Trophoblast cell (in vitro differentiated cells and primary cell): ENCODE measurements at regions not wholly inside any gene's neighbourhood (a gene's known extent, or its start where the extent isn't known, plus 50 kb on each side); places are given as distances from the start of the nearest gene placed in this dataset.
A peak's percentile ranks its signal among the peaks of the same experiment; 100 is the strongest.

ENCODE experiments used
- DNase-seq, 2 donors: peaks; one replicate each; pipeline ENCODE4 v3.0.0-alpha.2; 2016
- H2AFZ ChIP-seq: 2 replicates; pipeline ENCODE4 v1.6.1; 2013; ENCODE audit warnings: low read length, moderate library complexity, mild to moderate bottlenecking; ENCODE audit not compliant: insufficient read depth, poor library complexity
- H2AK5ac ChIP-seq: 2 replicates; pipeline ENCODE4 v1.6.1; 2013; ENCODE audit warnings: mild to moderate bottlenecking, low read length
- H2BK120ac ChIP-seq: 2 replicates; pipeline ENCODE4 v1.6.1; 2013; ENCODE audit warnings: low read length, mild to moderate bottlenecking, moderate library complexity; ENCODE audit not compliant: insufficient read depth, poor library complexity
- H2BK12ac ChIP-seq: 2 replicates; pipeline ENCODE4 v1.6.1; 2013; ENCODE audit warnings: mild to moderate bottlenecking, low read length, moderate library complexity
- H2BK5ac ChIP-seq: 2 replicates; pipeline ENCODE4 v1.6.1; 2013; ENCODE audit warnings: low read length, low read depth, moderate library complexity, mild to moderate bottlenecking; ENCODE audit not compliant: poor library complexity
- H3K14ac ChIP-seq: 2 replicates; pipeline ENCODE4 v1.6.1; 2013; ENCODE audit warnings: mild to moderate bottlenecking, low read length
- H3K18ac ChIP-seq: 2 replicates; pipeline ENCODE4 v1.6.1; 2013; ENCODE audit warnings: mild to moderate bottlenecking, low read length
- H3K23ac ChIP-seq: 2 replicates; pipeline ENCODE4 v1.6.1; 2013; ENCODE audit warnings: low read length
- H3K27ac ChIP-seq: 2 replicates; pipeline ENCODE4 v1.5.1; 2013; ENCODE audit warnings: low read depth, mild to moderate bottlenecking, inconsistent platforms, low read length, moderate library complexity
- H3K27me3 ChIP-seq: 2 replicates; pipeline ENCODE4 v1.6.1; 2013; ENCODE audit warnings: inconsistent platforms, mild to moderate bottlenecking, low read length, moderate library complexity; ENCODE audit not compliant: insufficient read depth
- H3K36me3 ChIP-seq, 2 experiments: 1 replicate in 1 of 2; 2 replicates in 1 of 2; pipeline ENCODE4 v1.6.1; 2013; ENCODE audit warnings: low read length in 2 of 2, mild to moderate bottlenecking in 2 of 2, moderate library complexity in 1 of 2; ENCODE audit not compliant: insufficient read depth in 2 of 2, control insufficient read depth in 1 of 2
- H3K4ac ChIP-seq: 2 replicates; pipeline ENCODE4 v1.6.1; 2013; ENCODE audit warnings: low read depth, mild to moderate bottlenecking, low read length, moderate library complexity
- H3K4me1 ChIP-seq, 2 experiments: 1 replicate in 1 of 2; 2 replicates in 1 of 2; pipeline ENCODE4 v1.6.1; 2013; ENCODE audit warnings: low read length in 2 of 2, mild to moderate bottlenecking in 2 of 2, moderate library complexity in 1 of 2; ENCODE audit not compliant: insufficient read depth in 2 of 2, control insufficient read depth in 1 of 2
- H3K4me2 ChIP-seq: 2 replicates; pipeline ENCODE4 v1.6.1; 2013; ENCODE audit warnings: inconsistent platforms, mild to moderate bottlenecking, low read length, moderate library complexity
- H3K4me3 ChIP-seq: 2 replicates; pipeline ENCODE4 v1.5.1; 2013; ENCODE audit warnings: mild to moderate bottlenecking, low read depth, low read length, inconsistent platforms
- H3K79me1 ChIP-seq: one replicate; pipeline ENCODE4 v1.6.1; 2013; ENCODE audit warnings: low read length
- H3K79me2 ChIP-seq: 2 replicates; pipeline ENCODE4 v1.6.1; 2013; ENCODE audit warnings: low read length, mild to moderate bottlenecking; ENCODE audit not compliant: control insufficient read depth, insufficient read depth, poor library complexity
- H3K9ac ChIP-seq: 2 replicates; pipeline ENCODE4 v1.6.1; 2013; ENCODE audit warnings: mild to moderate bottlenecking, low read length
- H3K9me3 ChIP-seq: 2 replicates; pipeline ENCODE4 v1.6.1; 2013; ENCODE audit warnings: low read depth, mild to moderate bottlenecking, control low read depth, inconsistent platforms, low read length; ENCODE audit not compliant: insufficient read depth
- H4K12ac ChIP-seq: 2 replicates; pipeline ENCODE4 v1.6.1; 2013; ENCODE audit warnings: low read depth, mild to moderate bottlenecking, low read length, moderate library complexity
- H4K8ac ChIP-seq: 2 replicates; pipeline ENCODE4 v1.6.1; 2013; ENCODE audit warnings: low read depth, mild to moderate bottlenecking, low read length, moderate library complexity
- H4K91ac ChIP-seq: one replicate; pipeline ENCODE4 v1.6.1; 2013; ENCODE audit warnings: low read depth, mild to moderate bottlenecking, low read length, moderate library complexity
- WGBS: extraction: QIAGEN DNeasy Blood & Tissue Kit; methylation state at CpG from one replicate; pipeline ENCODE4 v1.1.7; 2013; ENCODE audit warnings: missing lambda C conversion rate; ENCODE audit not compliant: insufficient read length, insufficient coverage; ENCODE audit errors: extremely low coverage; 5-methylcytosine and 5-hydroxymethylcytosine counted together

GRCh38 chr10:58885146-58885545 is 291.3 kb upstream of the PHYHIPL start:
- Histone ChIP-seq H3K4me2 (no peak overlapping the region), H4K8ac (no peak overlapping the region), H2BK120ac (no peak overlapping the region), H3K9ac (no peak overlapping the region), H3K27ac (no peak overlapping the region), H3K4ac (no peak overlapping the region), H2BK5ac (no peak overlapping the region), H2AFZ (no peak overlapping the region), H3K9me3 (no peaks in the 10 kb centered on the region), H4K12ac (no peak overlapping the region), H3K79me2 (no peaks in the 10 kb centered on the region), H3K36me3 (no peaks in the 10 kb centered on the region), H3K18ac (no peak overlapping the region), H3K4me3 (no peak overlapping the region), H3K79me1 (no peaks in the 10 kb centered on the region), H4K91ac (no peak overlapping the region), H2AK5ac (no peak overlapping the region), H3K27me3 (no peaks in the 10 kb centered on the region), H3K23ac (no peak overlapping the region), H3K14ac (no peak overlapping the region), H3K4me1 (no peaks in the 10 kb centered on the region), H2BK12ac (no peak overlapping the region)
- WGBS = no CpG with 5 or more reads among the region's 3 CpGs
- no peak for DNase-seq

GRCh38 chr10:58885686-58886345 is 290.6 kb upstream of the PHYHIPL start:
- Histone ChIP-seq H3K27me3 (no peaks in the 10 kb centered on the region), H3K14ac (no peak overlapping the region), H3K9ac (no peak overlapping the region), H3K9me3 (no peaks in the 10 kb centered on the region), H3K27ac (no peak overlapping the region), H2BK5ac (no peak overlapping the region), H2BK12ac (no peak overlapping the region), H2AFZ (no peak overlapping the region), H3K4me3 (no peak overlapping the region), H4K91ac (no peak overlapping the region), H2AK5ac (no peak overlapping the region), H2BK120ac (no peak overlapping the region), H4K12ac (no peak overlapping the region), H3K36me3 (no peaks in the 10 kb centered on the region), H3K4ac (no peak overlapping the region), H3K4me2 (no peak overlapping the region), H3K79me2 (no peaks in the 10 kb centered on the region), H3K4me1 (no peaks in the 10 kb centered on the region), H3K18ac (no peak overlapping the region), H3K23ac (no peak overlapping the region), H3K79me1 (no peaks in the 10 kb centered on the region), H4K8ac (no peak overlapping the region)
- DNase-seq = no peak
- WGBS = no CpG with 5 or more reads among the region's 3 CpGs

- Histone ChIP-seq H2BK12ac (no peak overlapping the region), H3K36me3 (no peaks in the 10 kb centered on the region)
These were observed 290.0 kb upstream of the PHYHIPL start for GRCh38 chr10:58886406-58886805.

GRCh38 chr10:58887474-58887873 is 289.0 kb upstream of the PHYHIPL start:
- Histone ChIP-seq H4K8ac (no peak overlapping the region), H2AFZ (no peak overlapping the region), H2BK5ac (no peak overlapping the region), H3K36me3 (no peaks in the 10 kb centered on the region), H3K4me3 (no peak overlapping the region), H3K4me2 (no peak overlapping the region), H3K4me1 (no peaks in the 10 kb centered on the region), H3K27ac (no peak overlapping the region), H2BK120ac (no peak overlapping the region), H3K27me3 (no peaks in the 10 kb centered on the region), H3K79me2 (no peaks in the 10 kb centered on the region), H3K9ac (no peak overlapping the region), H3K23ac (no peak overlapping the region), H3K9me3 (no peaks in the 10 kb centered on the region), H2AK5ac (no peak overlapping the region), H3K79me1 (no peaks in the 10 kb centered on the region), H2BK12ac (no peak overlapping the region), H4K91ac (no peak overlapping the region), H3K18ac (no peak overlapping the region), H4K12ac (no peak overlapping the region), H3K14ac (no peak overlapping the region), H3K4ac (no peak overlapping the region)
- WGBS = no CpG with 5 or more reads among the region's 2 CpGs
- DNase-seq = no peak

More at GRCh38 chr10:58886406-58886805, 290.0 kb upstream of the PHYHIPL start:
- H3K18ac ChIP-seq = no peak overlapping the region
- H2BK5ac ChIP-seq = no peak overlapping the region
- H4K8ac ChIP-seq = no peak overlapping the region
- H4K12ac ChIP-seq = no peak overlapping the region
- no peak overlapping the region for H3K23ac ChIP-seq
- H3K79me1 ChIP-seq = no peaks in the 10 kb centered on the region
- H2AK5ac ChIP-seq = no peak overlapping the region
- H3K4me1 ChIP-seq = no peaks in the 10 kb centered on the region
- DNase-seq = peak in 1 of 2 donors; percentile 22
- no peak overlapping the region for H3K27ac ChIP-seq
- no CpG with 5 or more reads among the region's 2 CpGs for WGBS
- no peak overlapping the region for H4K91ac ChIP-seq
- H2AFZ ChIP-seq = no peak overlapping the region
- no peak overlapping the region for H3K9ac ChIP-seq
- H3K9me3 ChIP-seq = no peaks in the 10 kb centered on the region
- H3K4me3 ChIP-seq = no peak overlapping the region
- no peak overlapping the region for H2BK120ac ChIP-seq
- no peaks in the 10 kb centered on the region for H3K79me2 ChIP-seq
- no peak overlapping the region for H3K4ac ChIP-seq
- H3K14ac ChIP-seq = no peak overlapping the region
- no peaks in the 10 kb centered on the region for H3K27me3 ChIP-seq
- H3K4me2 ChIP-seq = no peak overlapping the region
